ENCODE measurements at regions not wholly inside any gene's neighbourhood (a gene's known extent, or its start where the extent isn't known, plus 50 kb on each side); places are given as distances from the start of the nearest gene placed in this dataset.

DNA sequence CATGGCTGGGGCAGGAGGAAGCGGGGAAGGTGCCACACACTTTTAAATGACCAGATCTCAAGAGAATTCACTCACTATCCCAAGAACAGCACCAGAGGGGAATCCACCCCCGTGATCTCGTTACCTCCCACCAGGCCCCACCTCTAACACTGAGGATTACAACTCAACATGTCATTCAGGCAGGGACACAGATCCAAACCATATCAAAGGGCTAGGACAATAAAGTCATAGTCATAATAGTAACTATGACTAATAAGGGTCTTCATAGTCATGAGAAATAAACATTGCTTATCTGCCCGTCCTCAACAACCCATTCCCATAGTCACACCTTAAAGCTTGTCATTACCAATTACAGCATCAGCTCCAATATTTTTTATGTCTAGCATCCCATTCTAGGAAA is 65.3 kb upstream of the SMC2 start:
- DNase-seq (ENCODE audit: low read depth), result no peak
- TF ChIP-seq, protein P1, sequence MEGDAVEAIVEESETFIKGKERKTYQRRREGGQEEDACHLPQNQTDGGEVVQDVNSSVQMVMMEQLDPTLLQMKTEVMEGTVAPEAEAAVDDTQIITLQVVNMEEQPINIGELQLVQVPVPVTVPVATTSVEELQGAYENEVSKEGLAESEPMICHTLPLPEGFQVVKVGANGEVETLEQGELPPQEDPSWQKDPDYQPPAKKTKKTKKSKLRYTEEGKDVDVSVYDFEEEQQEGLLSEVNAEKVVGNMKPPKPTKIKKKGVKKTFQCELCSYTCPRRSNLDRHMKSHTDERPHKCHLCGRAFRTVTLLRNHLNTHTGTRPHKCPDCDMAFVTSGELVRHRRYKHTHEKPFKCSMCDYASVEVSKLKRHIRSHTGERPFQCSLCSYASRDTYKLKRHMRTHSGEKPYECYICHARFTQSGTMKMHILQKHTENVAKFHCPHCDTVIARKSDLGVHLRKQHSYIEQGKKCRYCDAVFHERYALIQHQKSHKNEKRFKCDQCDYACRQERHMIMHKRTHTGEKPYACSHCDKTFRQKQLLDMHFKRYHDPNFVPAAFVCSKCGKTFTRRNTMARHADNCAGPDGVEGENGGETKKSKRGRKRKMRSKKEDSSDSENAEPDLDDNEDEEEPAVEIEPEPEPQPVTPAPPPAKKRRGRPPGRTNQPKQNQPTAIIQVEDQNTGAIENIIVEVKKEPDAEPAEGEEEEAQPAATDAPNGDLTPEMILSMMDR (IDR thresholded peaks at IDR 0.05; ENCODE audit: low read depth, low read length, missing control alignments), result no peak
- no peak overlapping the region for H3K4me3 ChIP-seq (ENCODE audit: low read depth, low read length)

Measured in GM12864 (cell line).